ENCODE measurements at regions not wholly inside any gene's neighbourhood (a gene's known extent, or its start where the extent isn't known, plus 50 kb on each side); places are given as distances from the start of the nearest gene placed in this dataset.

DNA sequence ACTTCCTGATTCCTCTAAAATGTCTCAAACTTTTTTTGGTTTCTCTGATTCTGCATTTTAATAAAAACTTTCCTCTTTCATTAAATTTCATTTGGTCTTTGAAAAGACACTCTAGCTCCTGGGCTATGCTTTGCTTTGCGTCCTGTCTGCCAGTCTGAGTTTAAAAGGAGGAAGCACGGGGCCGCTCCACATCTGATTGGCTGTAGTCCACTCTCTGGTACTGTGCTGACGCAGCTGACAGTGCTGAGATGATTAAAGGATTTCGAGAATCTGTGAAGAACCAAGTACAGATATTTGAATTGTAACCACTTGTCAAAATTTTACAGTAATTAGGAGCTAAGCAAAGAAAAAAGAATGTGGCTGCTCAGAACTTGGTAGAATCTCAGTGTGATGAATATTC lies 199.6 kb upstream of the HNMT start:
- TF ChIP-seq FOXM1 (IDR thresholded peaks at IDR 0.05; ENCODE audit: borderline replicate concordance) (no peak), SP1 (IDR thresholded peaks at IDR 0.05) (no peak), FOXA1 (IDR thresholded peaks at IDR 0.05) (no peak), NFRKB (IDR thresholded peaks at IDR 0.05) (no peak), TARDBP (IDR thresholded peaks at IDR 0.05) (no peak), HDGF (IDR thresholded peaks at IDR 0.05; ENCODE audit: borderline replicate concordance) (no peak), ZNF384 (IDR thresholded peaks at IDR 0.05) (no peak)
